CD4-positive, alpha-beta T cell (primary cell): ENCODE measurements at regions not wholly inside any gene's neighbourhood (a gene's known extent, or its start where the extent isn't known, plus 50 kb on each side); places are given as distances from the start of the nearest gene placed in this dataset.

Source experiments
- ATAC-seq: fragments of 200-7000 bp; cut with Tn5 transposase; one replicate; pipeline ENCODE4 v1.10.0; 2022; ENCODE audit warnings: mild to moderate bottlenecking; ENCODE audit not compliant: poor library complexity
- CTCF ChIA-PET: fragments of 350-600 bp; sonication (Branson Sonifier 250); formaldehyde crosslinking; loops from one replicate; lab custom pipeline; 2021; ENCODE audit warnings: antibody characterized with exemption, inconsistent platforms; lab: Charles Lee
- POLR2A ChIA-PET: fragments of 350-600 bp; sonication (Branson Sonifier 250); formaldehyde crosslinking; loops from one replicate; lab custom pipeline; 2021; ENCODE audit warnings: antibody characterized with exemption, inconsistent platforms; lab: Charles Lee
- DNase-seq, 14 experiments: peaks; one replicate each; pipeline ENCODE4 v3.0.0-alpha.2; 2013 to 2020; ENCODE audit warnings: mixed read lengths in 2 of 14
- H3K27ac ChIP-seq, 2 donors: one replicate each; pipeline versions ENCODE4 v1.5.1 to v1.7.0; 2013; ENCODE audit warnings: low read length in 2 of 2, low read depth in 1 of 2, mild to moderate bottlenecking in 1 of 2
- H3K27me3 ChIP-seq, 2 experiments: 1 replicate in 1 of 2; 2 replicates in 1 of 2; pipeline versions ENCODE4 v1.6.1 to v1.7.0; 2013; ENCODE audit warnings: low read length in 2 of 2, control low read depth in 1 of 2, mild to moderate bottlenecking in 1 of 2, moderate library complexity in 1 of 2; ENCODE audit not compliant: insufficient read depth in 2 of 2, control insufficient read depth in 1 of 2
- H3K36me3 ChIP-seq: one replicate; pipeline ENCODE4 v1.6.1; 2013; ENCODE audit warnings: low read length, control low read depth; ENCODE audit not compliant: insufficient read depth
- H3K4me1 ChIP-seq: one replicate; pipeline ENCODE4 v1.6.1; 2013; ENCODE audit warnings: low read length, control low read depth; ENCODE audit not compliant: insufficient read depth
- H3K4me3 ChIP-seq: one replicate; pipeline ENCODE4 v1.5.1; 2013; ENCODE audit warnings: mild to moderate bottlenecking, low read length, moderate library complexity
- H3K9me3 ChIP-seq, 2 experiments: 1 replicate in 1 of 2; 2 replicates in 1 of 2; pipeline versions ENCODE4 v1.6.1 to v1.7.0; 2013; ENCODE audit warnings: low read length in 2 of 2, mild to moderate bottlenecking in 2 of 2, control low read depth in 1 of 2, moderate library complexity in 1 of 2; ENCODE audit not compliant: control insufficient read depth in 1 of 2, insufficient read depth in 1 of 2
- H3K27ac Mint-ChIP-seq: one replicate; pipeline ENCODE4 v1.8.0; 2020; ENCODE audit warnings: mixed read lengths
- H3K27me3 Mint-ChIP-seq: one replicate; pipeline ENCODE4 v1.8.0; 2021; ENCODE audit warnings: mixed read lengths
- H3K36me3 Mint-ChIP-seq: one replicate; pipeline ENCODE4 v1.8.0; 2021; ENCODE audit warnings: low read depth, mixed read lengths
- H3K4me1 Mint-ChIP-seq: one replicate; pipeline ENCODE4 v1.8.0; 2021; ENCODE audit warnings: low read depth, mixed read lengths
- H3K4me3 Mint-ChIP-seq: one replicate; pipeline ENCODE4 v1.8.0; 2020; ENCODE audit warnings: mild to moderate bottlenecking, mixed read lengths
- H3K9me3 Mint-ChIP-seq: one replicate; pipeline ENCODE4 v1.8.0; 2020; ENCODE audit warnings: mixed read lengths
- intact Hi-C, 2 experiments: fragments of 100-400 bp; cut with DNase I in 1 of 2; cut with micrococcal nuclease in 1 of 2; formaldehyde crosslinking; loops; one replicate each; pipeline versions ENCODE4 v1.15.1 to v1.9.0; 2023 to 2025; cut with DNase I, micrococcal nuclease
- TF ChIP-seq, protein P1 (sequence below): fragments of 200-600 bp; IDR thresholded peaks from one replicate; pipeline ENCODE4 v1.8.0; 2022; ENCODE audit warnings: antibody characterized with exemption, mild to moderate bottlenecking

DNA sequence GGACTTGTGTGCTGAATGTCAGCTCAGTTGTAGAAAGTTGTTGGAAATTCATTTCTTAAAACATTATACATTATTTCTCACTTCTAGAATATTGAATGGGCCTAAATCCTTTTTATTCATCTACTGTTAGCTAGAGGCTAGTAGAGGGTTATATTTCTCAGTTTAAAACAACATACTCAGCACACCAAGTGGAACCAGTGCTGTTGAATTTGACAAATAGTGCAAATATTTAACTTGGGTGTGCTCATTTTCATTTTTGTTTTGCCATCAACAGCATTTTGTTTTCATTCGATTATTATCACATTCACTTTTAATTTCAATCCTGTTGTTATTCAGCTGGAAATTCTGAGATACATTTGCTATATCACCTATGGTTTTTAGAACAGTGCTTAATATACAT, 269.4 kb upstream of the PEX5L start:
- H3K9me3 ChIP-seq, result no peaks in the 10 kb centered on the region
- H3K36me3 ChIP-seq, result no peaks in the 10 kb centered on the region
- no peak overlapping the region for H3K27ac Mint-ChIP-seq
- H3K36me3 Mint-ChIP-seq, result no peaks in the 10 kb centered on the region
- peaks cover 0 to 1% of the 10 kb centered on the region in 2 experiments for H3K27me3 ChIP-seq
- no peaks in the 10 kb centered on the region for H3K9me3 Mint-ChIP-seq
- DNase-seq (no peak), ATAC-seq (no peak)
- CTCF ChIA-PET, result no interaction called here
- POLR2A ChIA-PET, result interaction anchor here (0.6 kb wide), 1 partner anchor 78 kb away, joined by 3 read pairs; no protein-coding TSS in a partner anchor
- H3K4me3 Mint-ChIP-seq, result no peak overlapping the region
- TF ChIP-seq, protein P1, sequence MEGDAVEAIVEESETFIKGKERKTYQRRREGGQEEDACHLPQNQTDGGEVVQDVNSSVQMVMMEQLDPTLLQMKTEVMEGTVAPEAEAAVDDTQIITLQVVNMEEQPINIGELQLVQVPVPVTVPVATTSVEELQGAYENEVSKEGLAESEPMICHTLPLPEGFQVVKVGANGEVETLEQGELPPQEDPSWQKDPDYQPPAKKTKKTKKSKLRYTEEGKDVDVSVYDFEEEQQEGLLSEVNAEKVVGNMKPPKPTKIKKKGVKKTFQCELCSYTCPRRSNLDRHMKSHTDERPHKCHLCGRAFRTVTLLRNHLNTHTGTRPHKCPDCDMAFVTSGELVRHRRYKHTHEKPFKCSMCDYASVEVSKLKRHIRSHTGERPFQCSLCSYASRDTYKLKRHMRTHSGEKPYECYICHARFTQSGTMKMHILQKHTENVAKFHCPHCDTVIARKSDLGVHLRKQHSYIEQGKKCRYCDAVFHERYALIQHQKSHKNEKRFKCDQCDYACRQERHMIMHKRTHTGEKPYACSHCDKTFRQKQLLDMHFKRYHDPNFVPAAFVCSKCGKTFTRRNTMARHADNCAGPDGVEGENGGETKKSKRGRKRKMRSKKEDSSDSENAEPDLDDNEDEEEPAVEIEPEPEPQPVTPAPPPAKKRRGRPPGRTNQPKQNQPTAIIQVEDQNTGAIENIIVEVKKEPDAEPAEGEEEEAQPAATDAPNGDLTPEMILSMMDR, result no peak
- H3K27me3 Mint-ChIP-seq, result no peaks in the 10 kb centered on the region
- no peak overlapping the region for H3K27ac ChIP-seq
- no peaks in the 10 kb centered on the region for H3K4me1 Mint-ChIP-seq
- H3K4me3 ChIP-seq, result no peak overlapping the region
- H3K4me1 ChIP-seq, result no peaks in the 10 kb centered on the region
- intact Hi-C loops, result no loop called here

DNA sequence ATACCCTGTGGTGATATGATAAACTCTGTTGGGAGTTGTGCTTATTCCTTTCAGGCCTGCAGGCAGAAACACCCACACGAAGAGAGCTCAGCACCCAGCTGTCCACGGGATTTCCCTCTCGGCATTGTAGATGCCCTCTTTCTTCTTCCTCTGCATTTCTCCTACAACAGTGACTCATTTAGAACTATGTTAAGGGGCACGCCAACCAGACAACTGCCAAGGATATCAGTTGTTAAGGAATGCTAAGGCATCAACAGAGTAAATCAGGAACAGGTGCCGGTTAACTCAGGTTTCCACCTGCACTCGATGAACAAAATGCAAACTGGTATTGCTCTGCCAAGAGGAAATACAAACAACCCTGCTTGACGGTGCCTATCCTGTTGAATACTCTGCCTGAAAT, 270.0 kb upstream of the PEX5L start:
- H3K9me3 Mint-ChIP-seq, result no peaks in the 10 kb centered on the region
- H3K36me3 Mint-ChIP-seq, result no peaks in the 10 kb centered on the region
- intact Hi-C loops, result no loop called here
- TF ChIP-seq, protein P1, result no peak
- CTCF ChIA-PET, result no interaction called here
- H3K27ac Mint-ChIP-seq, result no peak overlapping the region
- Histone ChIP-seq H3K9me3 (no peaks in the 10 kb centered on the region), H3K4me3 (no peak overlapping the region), H3K27me3 (peaks cover 0 to 3% of the 10 kb centered on the region in 2 experiments), H3K4me1 (no peaks in the 10 kb centered on the region), H3K36me3 (no peaks in the 10 kb centered on the region), H3K27ac (no peak overlapping the region)
- POLR2A ChIA-PET, result interaction anchor here (0.6 kb wide), 1 partner anchor 78 kb away, joined by 3 read pairs; no protein-coding TSS in a partner anchor
- ATAC-seq, result no peak
- H3K4me3 Mint-ChIP-seq, result no peak overlapping the region
- no peak for DNase-seq
- no peaks in the 10 kb centered on the region for H3K27me3 Mint-ChIP-seq
- no peaks in the 10 kb centered on the region for H3K4me1 Mint-ChIP-seq

DNA sequence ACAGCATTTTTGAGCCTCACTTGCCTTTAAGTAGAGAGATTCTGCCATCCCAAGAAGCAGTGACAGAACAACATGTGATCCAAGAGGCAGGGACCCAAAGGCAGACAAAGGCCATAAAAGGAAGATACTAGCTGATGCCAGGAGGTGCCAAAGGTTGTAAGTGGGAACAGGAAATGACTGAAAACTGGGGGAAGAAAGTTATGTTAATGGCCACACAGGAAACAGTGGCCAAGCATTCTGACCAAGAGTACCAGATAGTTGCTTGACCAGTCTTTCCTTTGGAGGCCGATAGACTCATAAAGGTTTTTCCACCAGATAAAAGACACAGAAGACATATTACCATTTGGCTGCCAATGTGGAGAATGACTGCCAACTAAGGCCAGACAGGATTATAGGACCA, 274.5 kb upstream of the PEX5L start:
- CTCF ChIA-PET, result no interaction called here
- POLR2A ChIA-PET, result no interaction called here
- H3K9me3 ChIP-seq, result no peaks in the 10 kb centered on the region
- no peak overlapping the region for H3K4me3 ChIP-seq
- H3K4me1 ChIP-seq, result no peaks in the 10 kb centered on the region
- TF ChIP-seq, protein P1, result no peak
- no peaks in the 10 kb centered on the region for H3K36me3 Mint-ChIP-seq
- intact Hi-C loops, result no loop called here
- no peaks in the 10 kb centered on the region for H3K36me3 ChIP-seq
- peaks cover 0 to 3% of the 10 kb centered on the region in 2 experiments for H3K27me3 ChIP-seq
- no peak overlapping the region for H3K27ac Mint-ChIP-seq
- H3K4me1 Mint-ChIP-seq, result no peaks in the 10 kb centered on the region
- DNase-seq, result no peak
- no peaks in the 10 kb centered on the region for H3K27me3 Mint-ChIP-seq
- H3K9me3 Mint-ChIP-seq, result no peaks in the 10 kb centered on the region
- no peak for ATAC-seq
- H3K27ac ChIP-seq, result no peak overlapping the region
- H3K4me3 Mint-ChIP-seq, result no peak overlapping the region
